Fibroblast of the aortic adventitia (primary cell): ENCODE measurements at regions not wholly inside any gene's neighbourhood (a gene's known extent, or its start where the extent isn't known, plus 50 kb on each side); places are given as distances from the start of the nearest gene placed in this dataset.

Experiments used
- DNase-seq: peaks from one replicate; pipeline ENCODE4 v3.0.0-alpha.2; 2010; ENCODE audit warnings: low read depth
- H3K4me3 ChIP-seq: 2 replicates; pipeline ENCODE4 v1.5.1; 2011; ENCODE audit warnings: low read depth, mild to moderate bottlenecking, control low read depth, low read length, moderate library complexity
- CTCF ChIP-seq: IDR thresholded peaks from 2 replicates; pipeline ENCODE4 v1.5.1; 2011; ENCODE audit warnings: mild to moderate bottlenecking, low read length, control low read depth, inconsistent platforms; ENCODE audit not compliant: insufficient read depth

- TF ChIP-seq CTCF = no peak
- no peak overlapping the region for H3K4me3 ChIP-seq
- DNase-seq = no peak
These were observed 329.6 kb downstream of the MBD2 start for GRCh38 chr18:53894675-53895442.

GRCh38 chr18:53887447-53887846 lies 337.0 kb downstream of the MBD2 start:
- DNase-seq = peak; percentile 15
- TF ChIP-seq CTCF = no peak
- H3K4me3 ChIP-seq = no peak overlapping the region

- H3K4me3 ChIP-seq = no peak overlapping the region
- no peak for TF ChIP-seq CTCF
- no peak for DNase-seq
These were observed 338.4 kb downstream of the MBD2 start for GRCh38 chr18:53886058-53886457.

GRCh38 chr18:53883771-53884170 lies 340.7 kb downstream of the MBD2 start:
- no peak for DNase-seq
- H3K4me3 ChIP-seq = no peak overlapping the region
- TF ChIP-seq CTCF = no peak

GRCh38 chr18:53874103-53874502 lies 350.4 kb downstream of the MBD2 start:
- DNase-seq = no peak
- no peak overlapping the region for H3K4me3 ChIP-seq
- no peak for TF ChIP-seq CTCF

- TF ChIP-seq CTCF = peak; percentile 29
- no peak overlapping the region for H3K4me3 ChIP-seq
- peak; percentile 24 for DNase-seq
These were observed 359.7 kb downstream of the MBD2 start for GRCh38 chr18:53864770-53865169.

GRCh38 chr18:53862921-53863320 lies 361.5 kb downstream of the MBD2 start:
- no peak overlapping the region for H3K4me3 ChIP-seq
- TF ChIP-seq CTCF = no peak
- no peak for DNase-seq
